HAP-1 (cell line): ENCODE measurements at regions not wholly inside any gene's neighbourhood (a gene's known extent, or its start where the extent isn't known, plus 50 kb on each side); places are given as distances from the start of the nearest gene placed in this dataset.

ENCODE experiments used
- DNase-seq, 2 experiments: peaks; one replicate each; pipeline ENCODE4 v3.0.0-alpha.2; 2016 to 2020; ENCODE audit warnings: low spot score in 2 of 2
- H3K27me3 ChIP-seq: fragments of 250-450 bp; sonication (Bioruptor Pico); 2 replicates; pipeline ENCODE4 v1.5.1; 2020; ENCODE audit warnings: low read depth, mild to moderate bottlenecking, moderate library complexity
- H3K36me3 ChIP-seq: fragments of 250-450 bp; sonication (Bioruptor Pico); replicated peaks from 2 replicates; pipeline ENCODE4 v1.5.1; 2020; ENCODE audit warnings: mild to moderate bottlenecking
- H3K4me1 ChIP-seq: fragments of 250-450 bp; sonication (Bioruptor Pico); 2 replicates; pipeline ENCODE4 v1.5.1; 2020; ENCODE audit warnings: mild to moderate bottlenecking
- H3K4me3 ChIP-seq: fragments of 250-450 bp; sonication (Bioruptor Pico); 2 replicates; pipeline ENCODE4 v1.5.1; 2020; ENCODE audit warnings: mild to moderate bottlenecking, moderate library complexity
- H3K9me3 ChIP-seq: fragments of 250-450 bp; sonication (Bioruptor Pico); 2 replicates; pipeline ENCODE4 v1.5.1; 2020; ENCODE audit warnings: mild to moderate bottlenecking, moderate library complexity
- in situ Hi-C: fragments of 300-500 bp; cut with MboI; formaldehyde crosslinking; loops from 3 replicates; pipeline ENCODE4 v1.14.3; 2020; ENCODE audit warnings: low sequenced_read_pairs, inconsistent platforms, mixed read lengths

DNA sequence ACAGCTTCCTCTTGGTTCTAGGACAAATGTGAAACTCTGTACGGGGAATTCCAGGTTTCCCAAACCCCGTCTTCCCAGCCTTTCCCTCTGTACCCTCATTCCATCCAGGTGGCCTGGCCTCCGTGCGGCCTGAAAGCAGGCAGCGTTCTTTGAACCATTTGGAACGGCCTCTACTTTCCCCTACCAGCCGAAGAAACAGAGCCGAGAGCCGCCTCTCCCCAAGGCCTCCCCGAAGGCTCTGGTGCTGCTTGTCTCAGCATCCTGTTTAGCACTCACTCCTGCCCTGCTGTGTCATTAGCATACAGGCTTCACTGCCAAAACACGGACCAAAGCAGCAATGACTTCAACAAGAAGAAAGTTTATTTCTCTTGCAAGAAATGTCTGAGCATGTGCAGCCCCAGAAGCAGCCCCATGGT is 137.7 kb downstream of the HSD17B3 start:
- Histone ChIP-seq H3K4me3 (no peak overlapping the region), H3K27me3 (no peaks in the 10 kb centered on the region), H3K36me3 (no peaks in the 10 kb centered on the region), H3K9me3 (no peaks in the 10 kb centered on the region), H3K4me1 (no peaks in the 10 kb centered on the region)
- in situ Hi-C loops: no loop called here
- DNase-seq: no peak

DNA sequence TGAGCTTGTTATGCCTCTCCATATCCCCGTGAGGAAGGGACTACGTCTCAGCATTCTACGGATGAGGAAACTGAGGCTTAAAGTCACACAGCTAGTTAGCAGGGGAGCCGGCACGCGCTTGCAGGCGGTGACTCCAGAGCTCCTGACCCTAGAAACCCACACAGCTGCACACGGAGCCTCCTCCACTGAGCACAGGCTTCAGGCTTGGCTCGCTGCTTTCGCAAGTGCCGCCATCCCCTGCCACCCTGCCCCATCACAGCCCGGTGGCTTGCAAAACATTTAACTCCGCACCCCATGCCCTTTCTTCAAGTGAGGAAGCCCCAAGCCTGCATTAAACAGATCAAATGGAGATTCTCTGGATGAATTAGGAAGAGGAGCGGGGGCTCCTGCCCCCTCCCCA is 138.3 kb downstream of the HSD17B3 start:
- Histone ChIP-seq H3K9me3 (no peaks in the 10 kb centered on the region), H3K4me3 (no peak overlapping the region), H3K27me3 (no peaks in the 10 kb centered on the region), H3K36me3 (no peaks in the 10 kb centered on the region), H3K4me1 (no peaks in the 10 kb centered on the region)
- no peak for DNase-seq
- in situ Hi-C loops: no loop called here

DNA sequence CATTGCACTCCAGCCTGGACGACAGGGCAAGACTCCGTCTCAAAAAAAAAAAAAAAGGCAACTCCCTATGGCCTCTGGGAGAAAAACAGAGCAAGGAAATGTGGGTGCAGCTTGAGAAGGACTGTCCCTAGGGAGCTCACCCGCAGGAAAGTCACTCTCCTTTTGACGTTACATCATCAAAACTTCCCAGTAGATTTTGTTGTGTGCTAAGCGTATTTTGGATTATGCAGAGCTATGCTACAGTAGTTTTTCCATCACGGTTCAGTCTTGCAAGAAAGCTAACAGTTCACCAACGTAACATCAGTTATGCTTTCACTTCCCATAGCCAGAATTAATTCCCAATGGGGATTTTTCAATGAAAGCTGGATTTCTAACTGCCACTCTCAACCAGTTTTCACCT is 138.8 kb downstream of the HSD17B3 start:
- Histone ChIP-seq H3K4me3 (no peak overlapping the region), H3K36me3 (no peaks in the 10 kb centered on the region), H3K27me3 (no peaks in the 10 kb centered on the region), H3K4me1 (no peaks in the 10 kb centered on the region), H3K9me3 (no peaks in the 10 kb centered on the region)
- in situ Hi-C loops: no loop called here
- no peak for DNase-seq

DNA sequence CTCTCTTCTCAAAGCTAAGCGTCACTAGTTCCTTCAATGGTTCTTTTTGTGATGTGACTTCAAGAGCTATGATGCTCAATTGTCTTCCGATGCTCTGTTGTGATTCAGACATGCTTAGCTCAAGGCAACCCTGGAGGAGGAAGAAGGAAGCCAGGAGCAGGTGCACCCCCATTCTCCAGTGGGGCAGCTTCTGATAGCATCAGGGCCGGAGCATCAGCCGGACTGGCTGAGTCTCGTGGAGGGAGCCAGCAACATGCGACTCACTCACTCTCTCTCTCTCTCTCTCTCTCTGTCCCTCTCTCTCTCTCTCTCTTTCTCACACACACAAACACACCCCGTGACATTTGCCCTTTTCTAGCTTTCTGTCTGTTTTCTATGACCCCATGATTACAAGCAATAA is 140.2 kb downstream of the HSD17B3 start:
- Histone ChIP-seq H3K9me3 (no peaks in the 10 kb centered on the region), H3K4me3 (no peak overlapping the region), H3K4me1 (no peaks in the 10 kb centered on the region), H3K27me3 (no peaks in the 10 kb centered on the region), H3K36me3 (no peaks in the 10 kb centered on the region)
- DNase-seq: no peak
- in situ Hi-C loops: no loop called here

DNA sequence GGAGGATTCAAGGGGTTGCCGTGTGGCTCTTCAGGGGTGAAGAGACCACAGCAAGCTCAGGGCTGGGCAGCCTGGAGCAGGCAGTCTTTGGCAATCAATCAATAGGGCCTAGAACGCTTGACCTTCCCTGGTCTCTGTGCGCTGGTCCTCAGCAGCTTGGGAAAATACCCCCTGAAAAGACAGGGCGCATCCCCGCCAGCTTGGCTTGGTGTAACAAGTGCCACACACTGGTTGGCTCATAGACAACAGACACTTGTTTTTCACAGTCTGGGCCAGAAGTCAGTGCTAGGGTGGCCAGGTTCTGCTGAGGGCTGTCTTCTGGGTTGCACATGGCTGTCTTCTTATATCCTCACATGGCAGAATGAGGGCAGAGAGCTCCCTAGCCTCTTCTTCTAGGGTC is 141.1 kb downstream of the HSD17B3 start:
- Histone ChIP-seq H3K9me3 (no peaks in the 10 kb centered on the region), H3K4me3 (no peak overlapping the region), H3K36me3 (no peaks in the 10 kb centered on the region), H3K4me1 (no peaks in the 10 kb centered on the region), H3K27me3 (no peaks in the 10 kb centered on the region)
- DNase-seq: no peak
- in situ Hi-C loops: no loop called here

DNA sequence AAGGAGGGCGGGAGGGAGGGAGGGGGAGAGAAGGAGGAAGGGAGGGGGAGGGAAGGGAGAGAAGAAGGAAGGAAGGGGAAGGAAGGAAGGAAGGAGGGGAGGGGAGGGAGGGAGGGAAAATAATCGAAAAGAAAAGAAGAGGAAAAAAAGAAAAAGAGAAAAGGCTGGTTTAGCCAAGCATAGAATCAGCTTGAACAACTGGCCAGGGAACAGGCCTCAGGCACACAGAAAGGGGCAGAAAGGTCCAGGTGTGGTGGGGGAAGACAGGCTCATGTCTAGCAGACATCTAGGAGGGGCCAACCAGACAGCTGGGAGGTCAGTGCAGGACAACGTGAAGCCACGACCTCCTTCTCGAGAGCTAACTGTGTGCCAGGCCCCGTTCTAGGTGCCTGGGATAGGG is 141.8 kb downstream of the HSD17B3 start:
- in situ Hi-C loops: no loop called here
- DNase-seq: no peak
- H3K4me1 ChIP-seq: no peaks in the 10 kb centered on the region
- no peak overlapping the region for H3K4me3 ChIP-seq
- no peaks in the 10 kb centered on the region for H3K36me3 ChIP-seq
- H3K9me3 ChIP-seq: no peaks in the 10 kb centered on the region
- no peaks in the 10 kb centered on the region for H3K27me3 ChIP-seq

DNA sequence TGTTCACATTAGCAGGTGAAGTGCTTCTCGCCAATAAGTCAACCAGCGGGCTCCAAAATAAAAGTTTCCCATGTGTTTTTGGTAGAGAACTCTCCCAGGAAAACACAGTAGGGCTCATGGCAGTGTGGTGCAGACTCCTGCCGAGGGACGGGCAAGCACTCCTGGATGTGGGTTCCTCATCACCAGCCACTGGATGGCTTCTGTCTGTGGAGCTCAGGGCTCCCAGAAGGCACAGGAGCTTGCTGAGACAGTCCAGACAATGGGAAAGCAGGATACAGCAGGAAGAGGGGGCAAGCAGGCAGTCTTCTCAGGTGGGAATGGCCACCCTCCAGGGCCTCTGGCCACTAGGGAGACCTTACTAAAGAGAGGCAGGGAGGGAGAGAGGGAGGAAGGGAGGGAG is 142.4 kb downstream of the HSD17B3 start:
- no peak for DNase-seq
- H3K4me3 ChIP-seq: no peak overlapping the region
- H3K27me3 ChIP-seq: no peaks in the 10 kb centered on the region
- no peaks in the 10 kb centered on the region for H3K9me3 ChIP-seq
- H3K36me3 ChIP-seq: no peaks in the 10 kb centered on the region
- in situ Hi-C loops: no loop called here
- no peaks in the 10 kb centered on the region for H3K4me1 ChIP-seq

DNA sequence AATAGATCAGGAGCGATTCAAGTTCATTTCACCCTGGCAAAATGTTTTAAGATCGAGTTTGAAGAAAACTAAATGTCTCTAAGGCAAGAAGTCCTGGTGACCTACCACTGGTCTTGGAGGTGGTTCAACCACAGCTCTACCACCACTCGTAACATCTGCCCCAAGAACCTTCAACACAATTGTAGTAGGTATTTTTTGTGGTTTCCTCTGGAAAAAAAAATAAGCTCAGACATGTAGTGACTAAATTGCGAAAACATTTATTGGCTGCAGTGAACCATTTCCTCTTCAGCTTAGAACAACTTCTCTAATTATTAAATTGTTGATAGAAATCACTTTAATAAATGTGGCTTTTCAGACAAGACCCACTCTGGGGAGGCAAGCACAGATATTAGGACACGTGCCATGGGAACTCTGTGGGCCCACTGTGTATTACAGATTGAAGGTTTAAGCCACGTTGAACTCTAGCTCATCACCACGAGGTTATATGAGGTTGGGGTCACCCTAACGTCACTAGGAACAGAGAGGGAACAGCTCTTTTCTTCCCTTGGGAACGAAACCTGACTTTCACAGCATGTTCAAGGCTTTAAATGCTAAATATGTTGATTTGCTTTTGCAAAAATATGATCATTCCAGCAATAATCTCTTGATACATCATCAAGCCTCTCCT is 142.9 kb downstream of the HSD17B3 start:
- no peaks in the 10 kb centered on the region for H3K27me3 ChIP-seq
- DNase-seq: no peak
- in situ Hi-C loops: no loop called here
- no peak overlapping the region for H3K4me3 ChIP-seq
- H3K4me1 ChIP-seq: no peaks in the 10 kb centered on the region
- H3K9me3 ChIP-seq: no peaks in the 10 kb centered on the region
- no peaks in the 10 kb centered on the region for H3K36me3 ChIP-seq

DNA sequence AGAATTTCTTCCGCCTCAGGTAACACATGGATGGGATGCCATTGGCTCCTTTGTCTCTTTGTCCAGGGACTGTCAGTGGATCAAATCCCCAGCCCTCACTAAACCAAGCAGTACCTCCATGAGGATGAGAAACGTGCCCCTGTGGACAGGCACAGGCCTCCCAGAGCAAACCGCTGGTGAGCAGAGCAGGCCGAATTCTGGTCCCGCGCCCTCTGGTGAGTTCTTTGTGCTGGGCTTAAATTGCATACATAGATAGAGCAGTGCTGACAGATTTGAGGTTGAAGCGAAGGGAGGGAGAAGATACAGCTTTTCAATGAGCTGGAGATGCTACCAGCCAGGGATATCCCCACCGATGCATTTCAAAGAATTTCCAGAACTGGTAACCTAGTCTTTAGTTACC is 143.8 kb downstream of the HSD17B3 start:
- Histone ChIP-seq H3K36me3 (no peaks in the 10 kb centered on the region), H3K4me1 (no peaks in the 10 kb centered on the region), H3K27me3 (no peaks in the 10 kb centered on the region), H3K9me3 (no peaks in the 10 kb centered on the region), H3K4me3 (no peak overlapping the region)
- in situ Hi-C loops: no loop called here
- DNase-seq: no peak

DNA sequence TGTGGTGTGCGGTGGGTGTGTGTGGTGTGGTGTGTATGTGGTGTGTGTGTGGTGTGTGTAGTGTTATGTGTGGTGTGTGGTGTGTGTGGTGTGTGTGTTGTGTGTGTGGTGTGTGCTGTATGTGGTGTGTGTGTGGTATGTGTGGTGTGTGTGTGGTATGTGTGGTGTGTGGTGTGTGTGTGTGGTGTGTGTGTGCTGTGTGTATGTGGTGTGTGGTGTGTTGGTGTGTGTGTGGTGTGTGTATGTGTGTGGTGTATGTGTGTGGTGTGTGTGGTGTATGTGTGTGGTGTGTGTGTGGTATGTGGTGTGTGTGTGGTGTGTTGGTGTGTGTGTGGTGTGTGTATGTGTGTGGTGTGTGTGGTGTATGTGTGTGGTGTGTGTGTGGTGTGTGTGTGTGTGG is 144.3 kb downstream of the HSD17B3 start:
- Histone ChIP-seq H3K9me3 (no peaks in the 10 kb centered on the region), H3K4me1 (no peaks in the 10 kb centered on the region), H3K4me3 (no peak overlapping the region), H3K27me3 (no peaks in the 10 kb centered on the region), H3K36me3 (no peaks in the 10 kb centered on the region)
- DNase-seq: no peak
- in situ Hi-C loops: no loop called here

DNA sequence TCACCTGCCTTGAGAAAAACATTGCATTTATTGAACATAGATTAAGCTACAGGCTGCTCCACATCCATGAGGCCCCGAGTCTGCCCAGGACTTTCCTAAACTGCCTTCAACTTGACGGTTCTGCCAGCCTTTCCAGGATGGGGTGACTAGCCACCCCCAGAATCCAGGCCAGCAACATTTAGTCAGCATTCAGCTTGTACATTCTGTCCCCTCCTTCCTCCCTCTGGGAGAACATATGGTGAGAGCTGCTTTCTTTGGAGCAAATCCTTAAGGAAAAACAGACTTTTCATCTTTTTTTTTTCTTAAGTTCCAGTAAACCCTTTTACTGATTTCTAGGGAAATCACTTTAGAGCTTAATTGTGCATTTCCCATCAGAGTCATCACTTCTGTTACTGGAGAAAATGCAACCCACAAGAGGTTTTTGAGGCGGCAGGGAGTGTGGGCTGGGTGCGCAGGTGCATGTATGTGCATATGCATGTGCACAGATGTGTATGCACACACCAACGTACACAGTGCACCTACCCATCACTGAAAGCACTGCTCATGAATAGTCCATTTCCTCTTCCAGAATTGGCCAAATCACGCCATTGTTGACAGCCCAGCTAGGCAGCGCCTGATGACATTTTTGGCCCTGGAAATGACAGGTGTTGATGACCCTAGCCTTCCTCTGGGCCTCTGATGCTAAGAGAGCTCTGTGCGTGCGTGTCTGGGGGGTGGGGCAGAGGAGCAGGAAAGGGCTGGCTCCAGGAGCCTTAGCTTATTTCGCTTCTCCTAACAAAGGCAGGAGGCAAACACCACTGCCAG is 145.6 kb downstream of the HSD17B3 start:
- Histone ChIP-seq H3K36me3 (no peaks in the 10 kb centered on the region), H3K27me3 (no peaks in the 10 kb centered on the region), H3K4me3 (no peak overlapping the region), H3K4me1 (no peaks in the 10 kb centered on the region), H3K9me3 (no peaks in the 10 kb centered on the region)
- no peak for DNase-seq
- in situ Hi-C loops: no loop called here

DNA sequence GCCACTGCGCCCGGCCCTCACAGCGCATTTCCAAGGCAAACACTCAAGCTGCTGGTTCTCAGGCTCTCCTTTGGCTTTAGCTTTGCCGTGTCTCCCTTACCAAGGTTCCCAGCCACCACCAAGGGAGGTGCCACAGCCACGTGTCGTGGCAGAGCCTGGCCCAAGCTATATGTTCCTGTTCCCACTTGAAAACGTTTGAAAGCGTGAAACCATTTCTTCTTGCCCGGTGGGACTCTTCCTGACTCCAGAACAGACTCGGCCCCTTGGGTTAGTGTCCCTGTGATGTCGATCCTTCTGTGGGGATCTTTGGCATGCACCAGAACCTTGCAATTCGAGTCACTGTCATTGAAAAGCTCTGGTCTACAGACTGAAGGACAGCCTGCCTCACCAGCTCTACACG is 147.9 kb downstream of the HSD17B3 start:
- Histone ChIP-seq H3K9me3 (no peaks in the 10 kb centered on the region), H3K36me3 (no peaks in the 10 kb centered on the region), H3K27me3 (no peaks in the 10 kb centered on the region), H3K4me3 (no peak overlapping the region), H3K4me1 (no peaks in the 10 kb centered on the region)
- in situ Hi-C loops: no loop called here
- DNase-seq: no peak

DNA sequence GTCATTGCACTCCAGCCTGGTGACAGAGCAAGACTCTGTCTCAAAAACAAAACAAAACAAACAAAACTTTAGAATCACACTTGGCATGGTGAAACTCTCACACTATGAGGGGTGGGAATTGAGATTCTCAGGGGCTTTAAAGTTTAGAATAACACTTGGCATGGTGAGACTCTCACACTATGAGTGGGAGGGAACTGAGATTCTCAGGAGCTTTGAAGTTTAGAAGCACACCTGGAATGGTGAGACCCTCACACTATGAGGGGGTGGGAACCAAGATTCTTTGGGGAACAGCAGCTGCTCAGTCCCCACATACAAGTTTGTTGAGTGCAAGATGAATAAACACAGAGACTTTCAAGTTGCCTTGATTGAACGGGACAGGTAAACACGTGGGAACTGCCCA is 149.4 kb downstream of the HSD17B3 start:
- Histone ChIP-seq H3K9me3 (no peaks in the 10 kb centered on the region), H3K4me3 (no peak overlapping the region), H3K4me1 (no peaks in the 10 kb centered on the region), H3K27me3 (no peaks in the 10 kb centered on the region), H3K36me3 (no peaks in the 10 kb centered on the region)
- in situ Hi-C loops: no loop called here
- DNase-seq: no peak

DNA sequence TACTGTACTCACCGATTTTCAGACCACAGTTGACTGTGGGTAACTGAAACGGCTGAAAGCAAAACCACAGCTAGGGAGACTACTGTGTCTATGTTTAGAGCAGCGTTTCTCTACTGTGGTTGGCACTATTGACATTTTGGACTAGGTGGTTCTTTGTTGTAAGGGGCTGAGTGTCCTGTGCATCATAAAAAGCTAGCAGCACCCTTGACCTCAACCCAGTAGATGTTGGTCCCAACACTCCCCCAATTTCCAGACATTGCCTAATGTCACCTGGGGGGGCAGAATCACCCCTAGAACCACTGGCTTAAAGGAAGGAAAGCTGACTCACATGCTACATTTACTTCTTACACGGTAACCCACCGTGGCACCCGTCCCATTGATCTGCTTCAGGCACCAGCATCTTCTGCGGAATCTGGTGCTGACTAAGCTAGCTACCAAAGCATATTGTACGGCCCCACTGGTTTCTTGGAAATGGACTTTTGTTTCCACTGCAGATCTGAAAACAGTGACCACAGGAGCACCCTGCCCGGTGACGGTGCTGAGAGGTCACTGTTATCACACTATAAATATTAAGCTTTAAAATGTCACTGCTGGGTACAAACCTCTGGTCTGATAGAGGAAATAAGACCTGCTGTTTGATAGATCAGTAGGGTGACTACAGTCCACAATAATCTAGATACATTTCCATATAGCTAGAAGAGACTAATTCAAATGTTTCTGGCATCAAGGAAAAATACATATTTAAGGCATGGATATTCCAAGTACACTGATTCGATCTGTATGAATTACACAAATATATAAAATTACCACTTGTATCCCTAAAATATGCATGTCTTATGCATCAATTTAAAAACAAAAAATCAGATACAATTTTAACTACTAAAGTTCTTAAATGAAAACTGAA is 151.4 kb downstream of the HSD17B3 start:
- in situ Hi-C loops: no loop called here
- Histone ChIP-seq H3K36me3 (no peaks in the 10 kb centered on the region), H3K27me3 (no peaks in the 10 kb centered on the region), H3K4me1 (no peaks in the 10 kb centered on the region), H3K9me3 (no peaks in the 10 kb centered on the region), H3K4me3 (no peak overlapping the region)
- no peak for DNase-seq
